GM12875 (cell line): ENCODE measurements at regions not wholly inside any gene's neighbourhood (a gene's known extent, or its start where the extent isn't known, plus 50 kb on each side); places are given as distances from the start of the nearest gene placed in this dataset.

ENCODE experiments used
- H3K4me3 ChIP-seq: one replicate; pipeline ENCODE4 v1.5.1; 2011; ENCODE audit warnings: low read depth, low read length, control low read depth
- TF ChIP-seq, protein P1 (sequence below): IDR thresholded peaks from 2 replicates; pipeline ENCODE4 v1.5.1; 2011; ENCODE audit warnings: low read depth, mild to moderate bottlenecking, control low read depth, inconsistent platforms, low read length, moderate library complexity, borderline replicate concordance; ENCODE audit not compliant: insufficient read depth

DNA sequence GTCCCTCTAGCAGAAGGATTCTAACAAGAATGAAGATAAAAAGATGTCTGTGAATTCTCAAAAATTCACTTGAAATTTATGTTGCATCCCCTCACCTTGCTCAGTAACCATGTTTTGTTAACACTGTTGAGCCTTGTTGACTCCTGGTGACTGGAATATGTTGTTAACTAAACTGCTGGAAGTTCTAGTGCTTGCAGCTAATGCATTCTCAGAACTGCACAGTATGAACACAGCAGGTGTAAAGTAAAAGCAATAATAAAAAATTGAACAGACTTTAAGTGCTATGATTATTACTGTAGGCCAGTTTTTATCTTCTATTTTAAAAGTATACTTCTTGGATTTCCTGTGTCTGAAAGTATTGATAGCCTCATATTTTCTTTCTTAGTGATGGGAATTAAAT lies 388.7 kb upstream of the PTPRD start:
- TF ChIP-seq, protein P1, sequence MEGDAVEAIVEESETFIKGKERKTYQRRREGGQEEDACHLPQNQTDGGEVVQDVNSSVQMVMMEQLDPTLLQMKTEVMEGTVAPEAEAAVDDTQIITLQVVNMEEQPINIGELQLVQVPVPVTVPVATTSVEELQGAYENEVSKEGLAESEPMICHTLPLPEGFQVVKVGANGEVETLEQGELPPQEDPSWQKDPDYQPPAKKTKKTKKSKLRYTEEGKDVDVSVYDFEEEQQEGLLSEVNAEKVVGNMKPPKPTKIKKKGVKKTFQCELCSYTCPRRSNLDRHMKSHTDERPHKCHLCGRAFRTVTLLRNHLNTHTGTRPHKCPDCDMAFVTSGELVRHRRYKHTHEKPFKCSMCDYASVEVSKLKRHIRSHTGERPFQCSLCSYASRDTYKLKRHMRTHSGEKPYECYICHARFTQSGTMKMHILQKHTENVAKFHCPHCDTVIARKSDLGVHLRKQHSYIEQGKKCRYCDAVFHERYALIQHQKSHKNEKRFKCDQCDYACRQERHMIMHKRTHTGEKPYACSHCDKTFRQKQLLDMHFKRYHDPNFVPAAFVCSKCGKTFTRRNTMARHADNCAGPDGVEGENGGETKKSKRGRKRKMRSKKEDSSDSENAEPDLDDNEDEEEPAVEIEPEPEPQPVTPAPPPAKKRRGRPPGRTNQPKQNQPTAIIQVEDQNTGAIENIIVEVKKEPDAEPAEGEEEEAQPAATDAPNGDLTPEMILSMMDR, result no peak
- H3K4me3 ChIP-seq, result no peak overlapping the region

DNA sequence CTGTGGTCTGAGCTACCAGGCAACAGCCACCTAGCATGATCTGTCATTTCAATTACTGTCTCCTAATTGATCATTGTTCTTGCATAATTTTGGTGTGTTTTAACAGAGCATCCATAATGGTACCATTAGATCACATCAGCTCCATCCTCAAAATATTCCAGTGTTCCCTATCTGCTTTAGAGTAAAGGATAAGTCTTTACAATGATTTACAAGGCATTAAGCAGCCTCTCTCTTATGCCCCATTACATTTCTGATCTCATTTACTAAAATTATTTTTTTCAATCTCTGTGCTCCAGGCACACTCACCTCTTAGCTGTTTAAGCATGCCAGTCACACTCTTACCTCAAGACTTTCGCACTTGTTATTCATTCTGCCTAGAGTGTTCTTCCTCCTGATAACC lies 389.9 kb upstream of the PTPRD start:
- H3K4me3 ChIP-seq, result no peak overlapping the region
- TF ChIP-seq, protein P1, result no peak

DNA sequence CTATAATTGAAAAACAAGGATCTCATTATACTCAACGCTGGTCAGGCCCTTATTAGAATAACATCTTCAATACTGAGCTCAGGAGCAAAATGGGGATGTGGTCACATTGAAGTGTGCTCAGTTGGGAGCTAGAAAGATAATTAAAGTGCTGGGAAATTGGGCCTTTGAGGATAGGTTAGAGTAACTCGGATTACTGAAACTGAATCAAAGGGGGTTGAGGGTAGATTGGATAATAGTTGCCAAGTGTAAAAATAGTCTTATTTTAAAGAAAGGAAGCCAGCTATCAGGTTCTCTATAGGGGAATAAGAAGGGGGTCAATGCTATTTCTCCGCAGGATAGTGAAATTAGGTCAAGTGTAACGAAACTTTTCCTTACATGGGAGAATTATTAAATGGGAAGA lies 391.0 kb upstream of the PTPRD start:
- H3K4me3 ChIP-seq, result no peak overlapping the region
- TF ChIP-seq, protein P1, result no peak

DNA sequence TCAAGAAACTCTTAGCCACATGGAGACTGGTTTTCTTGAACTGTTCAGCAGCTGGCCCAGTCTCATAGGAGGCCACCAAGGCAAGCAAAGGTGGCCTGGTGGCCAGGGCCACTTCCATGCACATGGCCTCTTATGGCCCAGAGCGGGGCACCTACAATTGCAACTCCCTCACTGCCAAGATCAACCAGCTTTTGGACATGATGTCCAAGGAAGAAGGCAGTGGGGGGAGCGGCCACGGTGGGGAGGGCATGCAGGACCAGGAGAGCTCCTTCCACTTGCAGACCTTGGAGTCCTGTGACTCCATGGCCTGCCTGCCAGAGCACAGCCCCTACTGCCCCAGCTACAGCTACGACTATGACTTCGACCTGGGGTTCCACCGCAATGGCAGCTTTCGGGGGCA lies 398.9 kb upstream of the PTPRD start:
- H3K4me3 ChIP-seq, result no peak overlapping the region
- TF ChIP-seq, protein P1, result no peak

DNA sequence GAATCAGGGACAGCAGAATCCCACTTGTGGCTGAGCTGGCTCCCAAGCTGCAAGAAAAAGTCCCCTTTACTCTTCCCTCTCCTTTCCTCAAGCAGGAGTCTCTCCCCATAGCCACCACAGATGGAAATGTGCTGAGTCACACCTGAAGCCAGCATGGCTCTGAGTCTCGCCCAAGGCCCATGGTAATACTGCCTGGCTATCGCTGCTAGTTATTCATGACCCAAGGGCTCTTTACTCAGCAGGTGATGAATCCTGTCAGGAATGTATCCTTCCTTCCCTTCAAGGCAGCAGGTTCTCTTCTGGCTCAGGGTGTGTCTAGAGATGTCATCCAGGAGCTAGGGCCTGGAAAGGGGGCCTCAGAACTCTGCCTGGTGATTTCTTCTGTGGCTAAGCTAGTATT lies 403.3 kb upstream of the PTPRD start:
- TF ChIP-seq, protein P1, result no peak
- H3K4me3 ChIP-seq, result no peak overlapping the region

DNA sequence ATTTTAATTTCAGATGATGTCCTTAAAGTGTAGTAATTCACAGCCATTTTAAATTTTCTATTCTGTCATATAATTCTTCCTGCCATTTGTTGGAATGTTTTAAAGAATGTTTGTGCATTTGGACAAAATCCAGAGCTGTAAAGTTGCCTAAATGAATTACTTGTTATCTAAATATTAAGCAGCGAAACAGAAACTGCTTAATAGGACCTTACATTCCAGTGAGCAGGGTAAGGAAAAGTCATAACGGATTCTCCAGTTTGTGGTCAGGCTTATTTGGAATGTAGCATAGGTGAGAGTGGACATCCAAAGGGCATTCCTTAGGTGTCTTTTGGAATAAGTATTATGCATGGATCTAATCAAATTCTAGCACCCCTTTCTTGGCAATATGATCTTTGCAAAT lies 410.4 kb upstream of the PTPRD start:
- H3K4me3 ChIP-seq, result no peak overlapping the region
- TF ChIP-seq, protein P1, result no peak

DNA sequence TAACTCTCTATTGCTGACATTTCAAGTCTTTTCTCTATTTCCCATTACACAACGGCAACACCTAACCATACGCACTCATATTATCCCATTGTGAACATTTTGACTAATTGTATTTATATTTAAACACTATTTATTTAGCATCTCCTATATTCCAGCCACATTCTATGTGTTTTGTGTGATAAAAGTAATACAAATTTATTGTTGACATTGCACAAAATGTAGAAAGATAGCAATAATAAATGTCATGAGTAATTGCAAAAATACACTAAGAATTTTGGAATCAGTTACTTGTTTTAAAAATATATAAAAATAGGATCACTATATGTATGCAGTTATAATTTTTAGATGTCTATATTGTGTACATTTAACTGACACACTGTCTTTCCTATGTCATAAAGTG lies 413.0 kb upstream of the PTPRD start:
- TF ChIP-seq, protein P1, result no peak
- H3K4me3 ChIP-seq, result no peak overlapping the region
